ENCODE measurements at regions not wholly inside any gene's neighbourhood (a gene's known extent, or its start where the extent isn't known, plus 50 kb on each side); places are given as distances from the start of the nearest gene placed in this dataset.

GRCh38 chr3:145368748-145369147, 792.2 kb downstream of the PLOD2 start:
- no peaks in the 10 kb centered on the region for H4K20me1 ChIP-seq (ENCODE audit: control insufficient read depth, extremely low read depth, insufficient read depth, low read length)
- no peaks in the 10 kb centered on the region for H3K9me3 ChIP-seq (ENCODE audit: control insufficient read depth, insufficient read depth, low read depth, low read length)
- DNase-seq (ENCODE audit: low read depth in 2 of 2): no peak
- no peaks in the 10 kb centered on the region for H3K79me2 ChIP-seq (ENCODE audit: control insufficient read depth, insufficient read depth, low read length)
- H3K27ac ChIP-seq (ENCODE audit: insufficient read depth, low read length): no peak overlapping the region
- no peaks in the 10 kb centered on the region for H3K4me1 ChIP-seq (ENCODE audit: control insufficient read depth, extremely low read depth, insufficient read depth, low read length)
- H3K4me2 ChIP-seq (ENCODE audit: extremely low read depth, insufficient read depth, low read length): no peak overlapping the region
- H3K4me3 ChIP-seq (replicated peaks in 1 of 4; ENCODE audit: control extremely low read depth in 1 of 4, insufficient read depth in 1 of 4, low read depth in 3 of 4, low read length in 4 of 4): no peak overlapping the region
- no peak overlapping the region for H2AFZ ChIP-seq (ENCODE audit: low read length)
- H3K36me3 ChIP-seq (ENCODE audit: control insufficient read depth, insufficient read depth, low read length): no peaks in the 10 kb centered on the region
- no peaks in the 10 kb centered on the region for H3K27me3 ChIP-seq (ENCODE audit: control insufficient read depth, insufficient read depth, low read length)
- H3K9ac ChIP-seq (ENCODE audit: insufficient read depth, low read length): no peak overlapping the region
- TF ChIP-seq EZH2 (IDR thresholded peaks at IDR 0.05; ENCODE audit: low read length, missing control alignments) (no peak), CTCF (conservative IDR thresholded peaks at IDR 0.05 in 1 of 2, IDR thresholded peaks at IDR 0.05 in 1 of 2; ENCODE audit: low read depth in 1 of 2, low read length in 2 of 2) (no peak)

GRCh38 chr3:145370870-145371269, 790.1 kb downstream of the PLOD2 start:
- Histone ChIP-seq H4K20me1 (ENCODE audit: control insufficient read depth, extremely low read depth, insufficient read depth, low read length) (no peaks in the 10 kb centered on the region), H2AFZ (ENCODE audit: low read length) (no peak overlapping the region), H3K79me2 (ENCODE audit: control insufficient read depth, insufficient read depth, low read length) (no peaks in the 10 kb centered on the region), H3K4me1 (ENCODE audit: control insufficient read depth, extremely low read depth, insufficient read depth, low read length) (no peaks in the 10 kb centered on the region), H3K27me3 (ENCODE audit: control insufficient read depth, insufficient read depth, low read length) (no peaks in the 10 kb centered on the region), H3K4me2 (ENCODE audit: extremely low read depth, insufficient read depth, low read length) (no peak overlapping the region), H3K27ac (ENCODE audit: insufficient read depth, low read length) (no peak overlapping the region), H3K9ac (ENCODE audit: insufficient read depth, low read length) (no peak overlapping the region), H3K4me3 (replicated peaks in 1 of 4; ENCODE audit: control extremely low read depth in 1 of 4, insufficient read depth in 1 of 4, low read depth in 3 of 4, low read length in 4 of 4) (no peak overlapping the region), H3K9me3 (ENCODE audit: control insufficient read depth, insufficient read depth, low read depth, low read length) (no peaks in the 10 kb centered on the region), H3K36me3 (ENCODE audit: control insufficient read depth, insufficient read depth, low read length) (no peaks in the 10 kb centered on the region)
- no peak for TF ChIP-seq CTCF (conservative IDR thresholded peaks at IDR 0.05 in 1 of 2, IDR thresholded peaks at IDR 0.05 in 1 of 2; ENCODE audit: low read depth in 1 of 2, low read length in 2 of 2)
- no peak for TF ChIP-seq EZH2 (IDR thresholded peaks at IDR 0.05; ENCODE audit: low read length, missing control alignments)
- DNase-seq (ENCODE audit: low read depth in 2 of 2): no peak

GRCh38 chr3:145377301-145377700, 783.7 kb downstream of the PLOD2 start:
- H4K20me1 ChIP-seq (ENCODE audit: control insufficient read depth, extremely low read depth, insufficient read depth, low read length): no peaks in the 10 kb centered on the region
- no peaks in the 10 kb centered on the region for H3K4me1 ChIP-seq (ENCODE audit: control insufficient read depth, extremely low read depth, insufficient read depth, low read length)
- no peak overlapping the region for H3K27ac ChIP-seq (ENCODE audit: insufficient read depth, low read length)
- H2AFZ ChIP-seq (ENCODE audit: low read length): no peak overlapping the region
- no peaks in the 10 kb centered on the region for H3K9me3 ChIP-seq (ENCODE audit: control insufficient read depth, insufficient read depth, low read depth, low read length)
- H3K27me3 ChIP-seq (ENCODE audit: control insufficient read depth, insufficient read depth, low read length): no peaks in the 10 kb centered on the region
- no peak for DNase-seq (ENCODE audit: low read depth in 2 of 2)
- H3K36me3 ChIP-seq (ENCODE audit: control insufficient read depth, insufficient read depth, low read length): no peaks in the 10 kb centered on the region
- no peak overlapping the region for H3K4me2 ChIP-seq (ENCODE audit: extremely low read depth, insufficient read depth, low read length)
- no peak overlapping the region for H3K4me3 ChIP-seq (replicated peaks in 1 of 4; ENCODE audit: control extremely low read depth in 1 of 4, insufficient read depth in 1 of 4, low read depth in 3 of 4, low read length in 4 of 4)
- H3K79me2 ChIP-seq (ENCODE audit: control insufficient read depth, insufficient read depth, low read length): no peaks in the 10 kb centered on the region
- no peak overlapping the region for H3K9ac ChIP-seq (ENCODE audit: insufficient read depth, low read length)
- TF ChIP-seq CTCF (conservative IDR thresholded peaks at IDR 0.05 in 1 of 2, IDR thresholded peaks at IDR 0.05 in 1 of 2; ENCODE audit: low read depth in 1 of 2, low read length in 2 of 2) (no peak), EZH2 (IDR thresholded peaks at IDR 0.05; ENCODE audit: low read length, missing control alignments) (no peak)
